HepG2 (cell line): ENCODE measurements at regions not wholly inside any gene's neighbourhood (a gene's known extent, or its start where the extent isn't known, plus 50 kb on each side); places are given as distances from the start of the nearest gene placed in this dataset.

Experiments
- ATF1 ChIP-seq: IDR thresholded peaks from 2 replicates; pipeline ENCODE4 v1.6.1; 2016; ENCODE audit warnings: mild to moderate bottlenecking, control low read depth
- DNMT3B ChIP-seq: conservative IDR thresholded peaks from 2 replicates; pipeline ENCODE4 v1.6.1; 2016; ENCODE audit warnings: missing biosample characterization, control low read depth
- FOXP4 ChIP-seq: sonication (generic); formaldehyde crosslinking; IDR thresholded peaks from 2 replicates; pipeline ENCODE4 v1.4.0; 2020; ENCODE audit warnings: missing genetic modification reagents
- MTF1 ChIP-seq: sonication (generic); formaldehyde crosslinking; IDR thresholded peaks from 2 replicates; pipeline ENCODE4 v1.5.0; 2020; ENCODE audit warnings: missing genetic modification reagents
- NFATC3 ChIP-seq: sonication (generic); formaldehyde crosslinking; IDR thresholded peaks from 2 replicates; pipeline ENCODE4 v1.5.1; 2020; ENCODE audit warnings: mild to moderate bottlenecking, missing genetic modification reagents
- PAXIP1 ChIP-seq: sonication (generic); formaldehyde crosslinking; conservative IDR thresholded peaks from 2 replicates; pipeline ENCODE4 v1.4.0; 2020; ENCODE audit warnings: mild to moderate bottlenecking, missing genetic modification reagents, moderate library complexity
- STAT5B ChIP-seq: sonication (generic); formaldehyde crosslinking; IDR thresholded peaks from 2 replicates; pipeline ENCODE4 v1.4.0; 2020; ENCODE audit warnings: missing genetic modification reagents
- TCF7 ChIP-seq: sonication (generic); IDR thresholded peaks from 2 replicates; pipeline ENCODE4 v1.6.1; 2016; ENCODE audit warnings: antibody characterized with exemption, low read depth
- TFDP1 ChIP-seq: IDR thresholded peaks from 2 replicates; pipeline ENCODE4 v1.6.1; 2016; ENCODE audit warnings: missing compliant biosample characterization, missing genetic modification reagents, borderline replicate concordance
- TOE1 ChIP-seq: sonication (generic); formaldehyde crosslinking; IDR thresholded peaks from 2 replicates; pipeline ENCODE4 v1.4.0; 2020; ENCODE audit warnings: mild to moderate bottlenecking, missing genetic modification reagents
- UBTF ChIP-seq: sonication (generic); formaldehyde crosslinking; IDR thresholded peaks from 2 replicates; pipeline ENCODE4 v1.4.0; 2020; ENCODE audit warnings: mild to moderate bottlenecking, missing genetic modification reagents
- XRCC5 ChIP-seq: fragments of 200-400 bp; formaldehyde crosslinking; optimal IDR thresholded peaks from 2 replicates; pipeline ENCODE3; 2017; ENCODE audit warnings: mild to moderate bottlenecking, low read length
- YEATS2 ChIP-seq: sonication (generic); formaldehyde crosslinking; IDR thresholded peaks from 2 replicates; pipeline ENCODE4 v1.4.0; 2020; ENCODE audit warnings: missing genetic modification reagents, borderline replicate concordance
- ZNF317 ChIP-seq: sonication (generic); formaldehyde crosslinking; IDR thresholded peaks from 2 replicates; pipeline ENCODE4 v1.5.0; 2020; ENCODE audit warnings: mild to moderate bottlenecking, missing genetic modification reagents
- ZNF331 ChIP-seq: sonication (generic); formaldehyde crosslinking; IDR thresholded peaks from 2 replicates; pipeline ENCODE4 v1.4.0; 2020; ENCODE audit warnings: missing genetic modification reagents
- ZNF34 ChIP-seq: sonication (generic); formaldehyde crosslinking; IDR thresholded peaks from 2 replicates; pipeline ENCODE4 v1.4.0; 2020; ENCODE audit warnings: mild to moderate bottlenecking, missing genetic modification reagents, borderline replicate concordance
- ZNF574 ChIP-seq: sonication (generic); formaldehyde crosslinking; IDR thresholded peaks from 2 replicates; pipeline ENCODE4 v1.4.0; 2020; ENCODE audit warnings: missing genetic modification reagents

GRCh38 chr6:1044040-1044836, 267.7 kb upstream of the FOXQ1 start (continued):
- TF ChIP-seq ZNF34 (CRISPR knock-in tag) (no peak), XRCC5 (peak; percentile 45), STAT5B (no peak), TFDP1 (CRISPR knock-in tag) (peak; percentile 87; the same call in 1 of the 2 replicates), YEATS2 (CRISPR knock-in tag) (peak; percentile 39; the same call in 1 of the 2 replicates), PAXIP1 (peak; percentile 69), NFATC3 (CRISPR knock-in tag) (peak; percentile 54; the same call in 1 of the 2 replicates), TOE1 (CRISPR knock-in tag) (no peak), FOXP4 (peak; percentile 89), TCF7 (peak; percentile 69), ZNF574 (CRISPR knock-in tag) (peak; percentile 30; the same call in 1 of the 2 replicates), UBTF (CRISPR knock-in tag) (peak; percentile 17; the same call in 1 of the 2 replicates), MTF1 (CRISPR knock-in tag) (no peak), ZNF317 (CRISPR knock-in tag) (0 out of 2 replicates have a peak, but pooled peaks have one; percentile 17), ZNF331 (0 out of 2 replicates have a peak, but pooled peaks have one; percentile 32), ATF1 (CRISPR knock-in tag) (0 out of 2 replicates have a peak, but pooled peaks have one; percentile 44), DNMT3B (CRISPR knock-in tag) (0 out of 2 replicates have a peak, but pooled peaks have one; percentile 51)
